Endothelial cell of umbilical vein (primary cell): ENCODE measurements at regions not wholly inside any gene's neighbourhood (a gene's known extent, or its start where the extent isn't known, plus 50 kb on each side); places are given as distances from the start of the nearest gene placed in this dataset.

Source experiments
- BruUV-seq: library from RNA; stranded (reverse); fragments of 400-500 nt; replicated peaks from 2 replicates; lab custom pipeline; 2021; lab: Mats Ljungman, UMichigan
- CTCF ChIA-PET: fragments of 300-600, 350-600 bp; sonication (Branson Sonifier 250); formaldehyde crosslinking; loops from one replicate; lab custom pipeline; 2021; ENCODE audit warnings: antibody characterized with exemption, inconsistent platforms; lab: Charles Lee
- POLR2A ChIA-PET: fragments of 300-600, 350-600 bp; sonication (Branson Sonifier 250); formaldehyde crosslinking; loops from one replicate; lab custom pipeline; 2021; ENCODE audit warnings: antibody characterized with exemption, inconsistent platforms; lab: Charles Lee
- DNase-seq: peaks from one replicate; pipeline ENCODE4 v3.0.0-alpha.2; 2011; ENCODE audit warnings: low read depth, low spot score
- FAIRE-seq: peaks from 2 replicates; lab custom pipeline; 2011; peaks lifted over from hg19 to GRCh38; lab: Jason Lieb, UNC
- H2AFZ ChIP-seq: 2 replicates; pipeline ENCODE4 v1.6.0; 2012; ENCODE audit warnings: low read depth, low read length, control low read depth, inconsistent platforms
- H3K27ac ChIP-seq: 2 replicates; pipeline ENCODE4 v1.5.1; 2011; ENCODE audit warnings: low read depth, mild to moderate bottlenecking, control low read depth, low read length, moderate library complexity; ENCODE audit not compliant: insufficient read depth
- H3K27me3 ChIP-seq, 2 experiments: 2 replicates each; pipeline versions ENCODE4 v1.6.0 to v1.6.1; 2011; ENCODE audit warnings: low read length in 2 of 2, mixed read lengths in 1 of 2; ENCODE audit not compliant: control insufficient read depth in 2 of 2, insufficient read depth in 2 of 2
- H3K36me3 ChIP-seq, 2 experiments: 2 replicates in 1 of 2; 3 replicates in 1 of 2; pipeline ENCODE4 v1.5.1; 2011; ENCODE audit warnings: low read length in 2 of 2, mild to moderate bottlenecking in 1 of 2, moderate library complexity in 1 of 2; ENCODE audit not compliant: control insufficient read depth in 2 of 2, insufficient read depth in 2 of 2; ENCODE audit errors: extremely low read depth in 1 of 2
- H3K4me1 ChIP-seq: 3 replicates; pipeline ENCODE4 v1.5.1; 2011; ENCODE audit warnings: mild to moderate bottlenecking, low read length; ENCODE audit not compliant: control insufficient read depth, insufficient read depth; ENCODE audit errors: extremely low read depth
- H3K4me2 ChIP-seq: 2 replicates; pipeline ENCODE4 v1.6.1; 2011; ENCODE audit warnings: low read length, control low read depth, mixed read lengths; ENCODE audit not compliant: insufficient read depth
- H3K4me3 ChIP-seq, 3 experiments: fragments of 200-600 bp in 1 of 3; sonication (generic), shearing (Covaris generic) in 1 of 3; replicated peaks in 1 of 3; 2 replicates each; pipeline ENCODE4 v1.5.1; 2011 to 2016; ENCODE audit warnings: control low read depth in 3 of 3, low read length in 3 of 3, mild to moderate bottlenecking in 2 of 3, inconsistent platforms in 1 of 3, low read depth in 1 of 3, moderate library complexity in 1 of 3; ENCODE audit not compliant: insufficient read depth in 1 of 3
- H3K79me2 ChIP-seq: 2 replicates; pipeline ENCODE4 v1.6.0; 2012; ENCODE audit warnings: low read length, inconsistent platforms; ENCODE audit not compliant: control insufficient read depth, insufficient read depth
- H3K9ac ChIP-seq: replicated peaks from 2 replicates; pipeline ENCODE3; 2011; ENCODE audit warnings: low read length, control low read depth; ENCODE audit not compliant: insufficient read depth; ENCODE audit errors: extremely low read depth
- H3K9me1 ChIP-seq: replicated peaks from 3 replicates; pipeline ENCODE4 v1.6.0; 2011; ENCODE audit warnings: mild to moderate bottlenecking, low read length; ENCODE audit not compliant: control insufficient read depth, insufficient read depth; ENCODE audit errors: extremely low read depth
- H3K9me3 ChIP-seq: replicated peaks from 2 replicates; pipeline ENCODE4 v1.5.1; 2012; ENCODE audit warnings: low read length, inconsistent platforms; ENCODE audit not compliant: control insufficient read depth, insufficient read depth
- H4K20me1 ChIP-seq: replicated peaks from 2 replicates; pipeline ENCODE3; 2011; ENCODE audit warnings: mild to moderate bottlenecking, low read length; ENCODE audit not compliant: control insufficient read depth, insufficient read depth; ENCODE audit errors: extremely low read depth
- CTCF ChIP-seq, 2 donors: IDR thresholded peaks; 1 replicate in 1 of 2; 2 replicates in 1 of 2; pipeline ENCODE4 v1.5.1; 2011; ENCODE audit warnings: low read length in 2 of 2, mild to moderate bottlenecking in 2 of 2, moderate library complexity in 2 of 2, control low read depth in 1 of 2, inconsistent platforms in 1 of 2, low read depth in 1 of 2; ENCODE audit not compliant: insufficient read depth in 1 of 2; ENCODE audit errors: extremely low read depth in 1 of 2
- EZH2 ChIP-seq: IDR thresholded peaks from 2 replicates; pipeline ENCODE4 v1.6.1; 2012; ENCODE audit warnings: borderline replicate concordance, low read depth, mild to moderate bottlenecking, moderate library complexity, low read length, inconsistent platforms; ENCODE audit not compliant: severe bottlenecking
- FOS ChIP-seq: IDR thresholded peaks from 2 replicates; pipeline ENCODE4 v1.6.1; 2011; ENCODE audit warnings: mild to moderate bottlenecking, low read length, moderate library complexity, borderline replicate concordance; ENCODE audit not compliant: insufficient read depth
- GATA2 ChIP-seq: IDR thresholded peaks from 2 replicates; pipeline ENCODE4 v1.7.0; 2011; ENCODE audit warnings: low read depth, mild to moderate bottlenecking, moderate library complexity, mixed read lengths, low read length; ENCODE audit not compliant: insufficient read length, insufficient read depth
- JUN ChIP-seq: IDR thresholded peaks from 2 replicates; pipeline ENCODE4 v1.6.1; 2011; ENCODE audit warnings: borderline replicate concordance, low read depth; ENCODE audit not compliant: insufficient read length, insufficient read depth
- MAX ChIP-seq: IDR thresholded peaks from 2 replicates; pipeline ENCODE4 v1.6.1; 2011; ENCODE audit not compliant: insufficient read depth, insufficient read length
- MYC ChIP-seq: IDR thresholded peaks from one replicate; pipeline ENCODE4 v1.6.1; 2011; ENCODE audit warnings: mild to moderate bottlenecking, low read depth, low read length
- POLR2A ChIP-seq: IDR thresholded peaks from 2 replicates; pipeline ENCODE4 v1.6.1; 2012; ENCODE audit warnings: low read depth, mild to moderate bottlenecking, control low read depth, low read length
- POLR2AphosphoS5 ChIP-seq: IDR thresholded peaks from 2 replicates; pipeline ENCODE4 v1.6.1; 2012; ENCODE audit warnings: low read depth, mild to moderate bottlenecking, control low read depth, low read length, moderate library complexity; ENCODE audit not compliant: insufficient read depth
- dilution Hi-C: fragments of 300-500 bp; cut with MboI; formaldehyde crosslinking; loops from one replicate; pipeline ENCODE4 v1.15.0; 2019; ENCODE audit warnings: low sequenced_read_pairs; ENCODE audit not compliant: extremely low pct_ligation_motif_present
- intact Hi-C: fragments of 100-400 bp; cut with micrococcal nuclease; formaldehyde crosslinking; loops from one replicate; pipeline ENCODE4 v1.10.0; 2022

GRCh38 chr7:119684763-119685162 is 588.2 kb upstream of the KCND2 start:
- intact Hi-C loops: no loop called here
- Histone ChIP-seq H4K20me1 (no peaks in the 10 kb centered on the region), H3K36me3 (no peaks in the 10 kb centered on the region), H3K4me3 (no peak overlapping the region), H3K27ac (no peak overlapping the region), H3K9ac (no peak overlapping the region), H3K79me2 (no peaks in the 10 kb centered on the region), H3K27me3 (no peaks in the 10 kb centered on the region), H3K9me3 (no peaks in the 10 kb centered on the region), H2AFZ (no peak overlapping the region), H3K4me1 (no peaks in the 10 kb centered on the region), H3K9me1 (no peaks in the 10 kb centered on the region), H3K4me2 (no peak overlapping the region)
- BruUV-seq: no TSS peak
- FAIRE-seq (no peak), DNase-seq (no peak)
- POLR2A ChIA-PET: no interaction called here
- dilution Hi-C loops: no loop called here
- CTCF ChIA-PET: no interaction called here
- TF ChIP-seq MAX (no peak), FOS (no peak), JUN (no peak), POLR2AphosphoS5 (no peak), EZH2 (no peak), POLR2A (no peak), MYC (no peak), GATA2 (no peak), CTCF (IDR thresholded peaks at IDR 0.05; ENCODE audit: extremely low read depth in 1 of 2, insufficient read depth in 1 of 2, low read depth in 1 of 2, low read length in 2 of 2) (no peak)
